Lung (tissue), 12 donors: ENCODE measurements at regions not wholly inside any gene's neighbourhood (a gene's known extent, or its start where the extent isn't known, plus 50 kb on each side); places are given as distances from the start of the nearest gene placed in this dataset. TPM values are rescaled to one million over a fixed set of nuclear protein-coding genes. Genes with fewer than 3 reads are reported as not detected.

ENCODE experiments used
- ATAC-seq: fragments of 200-7000 bp; cut with Tn5 transposase; one replicate; pipeline ENCODE4 v1.9.1; 2020; ENCODE audit warnings: moderate number of reproducible peaks; ENCODE audit not compliant: insufficient read depth, low FRiP score
- DNase-seq, 3 donors: peaks; one replicate each; pipeline ENCODE4 v3.0.0-alpha.2; 2013 to 2017
- H3K27ac ChIP-seq, 2 donors: one replicate each; pipeline ENCODE4 v1.5.1; 2013; ENCODE audit warnings: mild to moderate bottlenecking in 2 of 2, moderate library complexity in 2 of 2, control low read depth in 1 of 2, inconsistent platforms in 1 of 2, low read depth in 1 of 2, low read length in 1 of 2
- H3K27me3 ChIP-seq, 3 donors: one replicate each; pipeline ENCODE4 v1.5.1; 2013; ENCODE audit warnings: low read length in 2 of 3; ENCODE audit not compliant: control insufficient read depth in 3 of 3, insufficient read depth in 3 of 3
- H3K36me3 ChIP-seq, 4 donors: one replicate each; pipeline ENCODE4 v1.5.1; 2013; ENCODE audit warnings: low read length in 4 of 4, mild to moderate bottlenecking in 1 of 4, moderate library complexity in 1 of 4; ENCODE audit not compliant: control insufficient read depth in 4 of 4, insufficient read depth in 4 of 4
- H3K4me1 ChIP-seq, 5 donors: one replicate each; pipeline ENCODE4 v1.5.1; 2013; ENCODE audit warnings: low read length in 5 of 5, mild to moderate bottlenecking in 2 of 5, moderate library complexity in 1 of 5; ENCODE audit not compliant: control insufficient read depth in 5 of 5, insufficient read depth in 5 of 5
- H3K4me3 ChIP-seq: one replicate; pipeline ENCODE4 v1.5.1; 2013; ENCODE audit warnings: mild to moderate bottlenecking, control low read depth, moderate library complexity
- H3K9ac ChIP-seq, 2 donors: one replicate each; pipeline ENCODE4 v1.5.1; 2013; ENCODE audit warnings: low read length in 2 of 2, control low read depth in 1 of 2; ENCODE audit not compliant: insufficient read depth in 1 of 2
- H3K9me3 ChIP-seq, 4 donors: one replicate each; pipeline ENCODE4 v1.5.1; 2013; ENCODE audit warnings: low read length in 3 of 4, mild to moderate bottlenecking in 1 of 4, moderate library complexity in 1 of 4; ENCODE audit not compliant: control insufficient read depth in 4 of 4, insufficient read depth in 3 of 4
- WGBS, 2 donors: extraction: QIAGEN DNeasy Blood & Tissue Kit; methylation state at CpG; one replicate each; pipeline ENCODE4 v1.1.7; 2013; 5-methylcytosine and 5-hydroxymethylcytosine counted together
- small RNA-seq: library from RNA; depleted of rRNA; stranded (forward); fragments of <200 nt; gene quantifications from one replicate; pipeline ENCODE3, GENCODE V24; 2014; ENCODE audit warnings: low replicate concordance
- TF ChIP-seq, protein P1 (sequence below): IDR thresholded peaks from 2 replicates; pipeline ENCODE4 v1.5.1; 2012; ENCODE audit warnings: mild to moderate bottlenecking; ENCODE audit errors: control extremely low read depth, extremely low read depth
- donor health status: control.
- donor health status: control.
- donor health status: Bipolar disorder and iron deficiency.
- donor health status: healthy.
- donor health status: DM: yes; HTN: yes; CAD: no.

DNA sequence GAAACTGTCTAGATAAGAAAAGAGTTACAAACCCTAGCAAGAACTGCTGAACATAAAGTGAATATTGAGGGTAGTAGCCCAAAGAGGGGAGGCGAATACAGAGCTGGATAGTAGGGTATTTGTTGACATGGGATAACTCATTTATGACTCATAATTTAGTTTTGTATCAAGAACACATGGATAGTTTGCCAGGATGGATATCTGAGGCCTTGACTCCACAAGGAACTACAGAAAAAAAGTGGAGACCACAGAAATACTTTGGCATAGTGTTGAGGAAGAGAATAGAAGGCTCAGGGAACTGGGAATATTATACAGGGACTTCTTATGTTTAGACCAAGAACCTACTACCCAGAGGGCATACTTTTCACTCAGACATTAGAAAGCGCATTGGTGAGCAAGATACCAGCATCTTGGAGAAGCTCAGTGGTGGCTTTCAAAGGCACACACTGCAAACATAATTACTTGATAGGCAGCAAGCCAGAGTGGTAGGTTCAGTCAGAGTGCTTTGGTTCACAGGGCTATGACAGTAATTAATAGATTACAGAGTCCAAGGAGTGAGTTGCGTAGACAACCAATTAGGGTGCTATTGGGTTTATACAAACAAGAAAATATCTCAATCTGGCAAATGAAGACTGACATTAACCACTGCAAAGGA is 51.9 kb upstream of the ZBTB7C start:
- H3K4me1 ChIP-seq = no peaks in the 10 kb centered on the region
- 94% methylated on average over 3 of the region's 3 CpGs for WGBS, 2 donors
- no peak for DNase-seq
- H3K9ac ChIP-seq = no peak overlapping the region
- TF ChIP-seq, protein P1, sequence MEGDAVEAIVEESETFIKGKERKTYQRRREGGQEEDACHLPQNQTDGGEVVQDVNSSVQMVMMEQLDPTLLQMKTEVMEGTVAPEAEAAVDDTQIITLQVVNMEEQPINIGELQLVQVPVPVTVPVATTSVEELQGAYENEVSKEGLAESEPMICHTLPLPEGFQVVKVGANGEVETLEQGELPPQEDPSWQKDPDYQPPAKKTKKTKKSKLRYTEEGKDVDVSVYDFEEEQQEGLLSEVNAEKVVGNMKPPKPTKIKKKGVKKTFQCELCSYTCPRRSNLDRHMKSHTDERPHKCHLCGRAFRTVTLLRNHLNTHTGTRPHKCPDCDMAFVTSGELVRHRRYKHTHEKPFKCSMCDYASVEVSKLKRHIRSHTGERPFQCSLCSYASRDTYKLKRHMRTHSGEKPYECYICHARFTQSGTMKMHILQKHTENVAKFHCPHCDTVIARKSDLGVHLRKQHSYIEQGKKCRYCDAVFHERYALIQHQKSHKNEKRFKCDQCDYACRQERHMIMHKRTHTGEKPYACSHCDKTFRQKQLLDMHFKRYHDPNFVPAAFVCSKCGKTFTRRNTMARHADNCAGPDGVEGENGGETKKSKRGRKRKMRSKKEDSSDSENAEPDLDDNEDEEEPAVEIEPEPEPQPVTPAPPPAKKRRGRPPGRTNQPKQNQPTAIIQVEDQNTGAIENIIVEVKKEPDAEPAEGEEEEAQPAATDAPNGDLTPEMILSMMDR = no peak
- H3K27me3 ChIP-seq = no peaks in the 10 kb centered on the region
- no peaks in the 10 kb centered on the region for H3K9me3 ChIP-seq
- ATAC-seq = no peak
- no peak overlapping the region for H3K27ac ChIP-seq
- no peak overlapping the region for H3K4me3 ChIP-seq
- no peaks in the 10 kb centered on the region for H3K36me3 ChIP-seq

DNA sequence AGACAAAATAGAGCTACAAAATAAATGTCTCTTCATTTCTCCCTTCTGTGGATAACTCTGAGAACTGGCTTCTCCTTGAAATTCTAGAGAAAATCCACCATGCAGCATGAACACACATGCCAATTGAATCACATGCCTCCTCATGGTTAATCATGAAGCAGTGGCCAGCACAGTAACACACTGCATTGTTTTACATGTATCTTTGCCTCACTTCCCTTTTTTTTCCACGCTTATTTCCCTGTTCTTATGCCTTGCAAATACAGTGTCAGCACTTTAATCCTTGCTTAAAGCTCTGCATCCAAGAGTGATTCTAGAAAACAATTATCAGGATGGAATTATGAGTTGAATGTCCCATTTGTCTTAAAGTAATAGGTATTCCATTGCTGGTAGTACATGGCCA is 50.3 kb upstream of the ZBTB7C start:
- 30 to 70% methylated on average over 1 of the region's 1 CpG for WGBS, 2 donors
- ATAC-seq (no peak), DNase-seq (no peak)
- Histone ChIP-seq H3K4me1 (peaks cover 0 to 1% (median 0%) of the 10 kb centered on the region in 5 donors), H3K27me3 (no peaks in the 10 kb centered on the region), H3K36me3 (no peaks in the 10 kb centered on the region), H3K27ac (no peak overlapping the region), H3K9ac (no peak overlapping the region), H3K4me3 (no peak overlapping the region), H3K9me3 (no peaks in the 10 kb centered on the region)
- TF ChIP-seq, protein P1 = no peak

DNA sequence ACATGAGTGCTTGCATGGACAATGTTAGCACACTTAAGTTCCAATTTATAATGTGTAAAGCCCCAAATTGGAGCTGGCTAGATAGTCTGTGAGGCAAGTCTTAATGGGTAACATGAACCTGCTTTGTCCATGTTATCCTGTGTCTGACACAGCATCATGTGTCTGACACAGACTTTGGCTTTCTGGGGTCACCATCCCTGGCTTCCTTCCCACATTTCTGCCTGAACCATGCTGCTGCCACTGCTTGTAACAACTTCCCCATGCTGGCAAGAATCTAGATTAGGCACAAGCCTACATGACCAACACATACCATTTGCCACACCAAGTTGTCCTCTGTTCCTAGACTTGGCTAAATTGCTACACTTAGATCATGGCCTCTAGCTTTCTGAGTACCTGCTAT is 49.8 kb upstream of the ZBTB7C start:
- no peak for ATAC-seq
- Histone ChIP-seq H3K27me3 (no peaks in the 10 kb centered on the region), H3K9me3 (no peaks in the 10 kb centered on the region), H3K9ac (no peak overlapping the region), H3K36me3 (no peaks in the 10 kb centered on the region), H3K4me3 (no peak overlapping the region), H3K4me1 (peaks cover 0 to 5% (median 0%) of the 10 kb centered on the region in 5 donors), H3K27ac (no peak overlapping the region)
- no peak for DNase-seq
- TF ChIP-seq, protein P1 = no peak

Small RNA genes lying in the stretch of these regions (small RNA-seq; reads per million reads assigned to genes)
- gene AC024288.1 = not detected
- not detected for gene RNA5SP456
